Spleen (tissue), 7 donors: ENCODE measurements at regions not wholly inside any gene's neighbourhood (a gene's known extent, or its start where the extent isn't known, plus 50 kb on each side); places are given as distances from the start of the nearest gene placed in this dataset.

ENCODE experiments used
- POLR2A ChIP-seq, 3 donors: fragments of 450-650 bp; IDR thresholded peaks; one replicate each; pipeline ENCODE4 v1.5.1; 2017; ENCODE audit warnings: antibody characterized with exemption in 3 of 3, mild to moderate bottlenecking in 1 of 3
- POLR2AphosphoS5 ChIP-seq, 3 donors: sonication (generic); formaldehyde crosslinking; IDR thresholded peaks; one replicate each; pipeline ENCODE4 v1.5.1; 2017; ENCODE audit warnings: antibody characterized with exemption in 3 of 3
- TF ChIP-seq, protein P1 (sequence below), 11 experiments: fragments of 200-600 bp in 7 of 11; fragments of 450-650 bp in 4 of 11; sonication (generic) in 4 of 11; IDR thresholded peaks in 8 of 11; conservative IDR thresholded peaks in 3 of 11; 1 replicate in 7 of 11; 2 replicates in 4 of 11; pipeline versions ENCODE4 v1.4.0 to v1.8.0; 2016 to 2021; ENCODE audit warnings: antibody characterized with exemption in 11 of 11, inconsistent platforms in 4 of 11, mild to moderate bottlenecking in 1 of 11
- donor health status: DM: no; HTN: no; CAD: no; lungs with moderate emphysema.
- donor health status: DM: no; HTN: no; CAD: no.
- donor health status: DM: no; HTN: no; CAD: no.

DNA sequence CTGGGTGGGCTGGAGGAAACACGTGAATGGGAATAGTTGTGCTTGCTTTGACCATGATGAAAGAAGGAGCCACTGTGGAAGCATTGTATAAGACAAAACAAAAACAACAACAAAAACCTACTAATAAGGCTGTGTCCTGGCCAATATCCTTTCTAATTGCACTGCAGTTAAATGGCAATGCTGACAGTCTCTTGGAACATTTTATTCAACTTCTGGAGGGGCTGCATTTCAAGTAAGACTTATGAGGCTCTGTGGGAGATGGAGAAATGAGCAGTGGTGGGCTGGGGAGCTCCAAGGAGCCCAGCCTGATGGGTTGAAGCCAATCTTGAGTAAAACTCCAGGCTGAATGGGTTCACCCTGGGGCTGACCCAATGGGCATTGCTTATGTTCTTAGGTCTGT lies 99.8 kb upstream of the ROPN1 start:
- no peak for TF ChIP-seq POLR2A (IDR thresholded peaks at IDR 0.05)
- TF ChIP-seq, protein P1, sequence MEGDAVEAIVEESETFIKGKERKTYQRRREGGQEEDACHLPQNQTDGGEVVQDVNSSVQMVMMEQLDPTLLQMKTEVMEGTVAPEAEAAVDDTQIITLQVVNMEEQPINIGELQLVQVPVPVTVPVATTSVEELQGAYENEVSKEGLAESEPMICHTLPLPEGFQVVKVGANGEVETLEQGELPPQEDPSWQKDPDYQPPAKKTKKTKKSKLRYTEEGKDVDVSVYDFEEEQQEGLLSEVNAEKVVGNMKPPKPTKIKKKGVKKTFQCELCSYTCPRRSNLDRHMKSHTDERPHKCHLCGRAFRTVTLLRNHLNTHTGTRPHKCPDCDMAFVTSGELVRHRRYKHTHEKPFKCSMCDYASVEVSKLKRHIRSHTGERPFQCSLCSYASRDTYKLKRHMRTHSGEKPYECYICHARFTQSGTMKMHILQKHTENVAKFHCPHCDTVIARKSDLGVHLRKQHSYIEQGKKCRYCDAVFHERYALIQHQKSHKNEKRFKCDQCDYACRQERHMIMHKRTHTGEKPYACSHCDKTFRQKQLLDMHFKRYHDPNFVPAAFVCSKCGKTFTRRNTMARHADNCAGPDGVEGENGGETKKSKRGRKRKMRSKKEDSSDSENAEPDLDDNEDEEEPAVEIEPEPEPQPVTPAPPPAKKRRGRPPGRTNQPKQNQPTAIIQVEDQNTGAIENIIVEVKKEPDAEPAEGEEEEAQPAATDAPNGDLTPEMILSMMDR (IDR thresholded peaks at IDR 0.05 in 8 of 11, conservative IDR thresholded peaks at IDR 0.05 in 3 of 11): no peak
- no peak for TF ChIP-seq POLR2AphosphoS5 (IDR thresholded peaks at IDR 0.05)
